ENCODE measurements at regions not wholly inside any gene's neighbourhood (a gene's known extent, or its start where the extent isn't known, plus 50 kb on each side); places are given as distances from the start of the nearest gene placed in this dataset.

DNA sequence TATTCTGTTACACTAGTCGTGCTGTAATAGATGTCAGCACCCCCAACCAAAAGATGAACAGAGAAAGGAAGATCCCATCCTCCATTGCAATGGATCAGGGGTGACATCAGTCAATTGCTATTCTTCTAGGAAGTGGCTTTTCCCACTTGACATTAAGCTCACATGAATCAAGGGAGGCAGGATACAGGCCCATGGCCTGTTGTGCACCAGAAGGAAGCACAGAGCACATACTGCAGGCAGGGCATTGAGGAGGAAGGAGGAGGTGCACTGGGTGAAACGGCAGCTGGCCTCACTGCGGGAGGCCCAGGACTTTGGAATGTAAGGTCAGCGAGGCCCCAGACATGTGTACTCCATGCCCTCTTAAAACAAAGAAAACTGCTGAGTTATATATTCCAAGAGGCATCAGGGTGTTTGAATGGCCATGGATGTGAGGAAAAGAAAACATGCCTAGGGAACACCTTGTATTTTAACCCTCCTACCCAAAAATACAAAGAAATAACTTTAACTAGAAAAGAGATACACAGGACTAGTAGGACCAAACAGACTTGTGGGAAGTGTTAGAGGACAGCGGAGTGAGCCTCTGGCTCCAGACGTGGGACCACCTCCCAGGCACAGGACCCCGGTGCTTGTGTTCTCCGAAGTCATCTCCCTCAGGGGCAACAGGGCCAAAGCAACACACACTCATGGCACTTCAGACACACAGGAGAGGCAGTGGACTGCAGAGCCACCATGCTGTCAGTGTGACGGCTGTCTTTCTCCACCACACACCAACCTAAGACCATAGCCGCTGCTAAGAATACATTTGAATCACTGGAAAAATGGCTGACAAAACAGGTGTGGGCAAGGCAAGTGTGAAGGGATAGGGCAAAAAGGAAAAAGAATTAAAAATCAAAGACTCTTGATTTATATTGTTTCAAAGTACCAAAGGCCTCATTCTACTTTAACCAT lies 51.4 kb upstream of the RIOK3 start:
- Histone ChIP-seq H3K9ac (ENCODE audit: insufficient read length, low read depth) (no peak overlapping the region), H3K4me3 (ENCODE audit: insufficient read length, low read depth) (no peak overlapping the region), H3K36me3 (ENCODE audit: insufficient read depth, insufficient read length, low read length) (no peaks in the 10 kb centered on the region), H3K27me3 (ENCODE audit: insufficient read depth, insufficient read length) (no peaks in the 10 kb centered on the region), H3K9me3 (ENCODE audit: insufficient read depth, low read length) (no peaks in the 10 kb centered on the region), H3K4me1 (ENCODE audit: insufficient read depth, insufficient read length) (peaks cover 3% of the 10 kb centered on the region)
- TF ChIP-seq SUZ12 (IDR thresholded peaks at IDR 0.05; ENCODE audit: extremely low read depth, insufficient read depth, insufficient read length) (no peak), YY1 (IDR thresholded peaks at IDR 0.05; ENCODE audit: insufficient read depth, insufficient read length) (no peak), ZNF274 (IDR thresholded peaks at IDR 0.05; ENCODE audit: low read depth, low read length) (no peak)
- DNase-seq (ENCODE audit: low read depth, low spot score), result peak; percentile 27

Data from NT2/D1 (cell line).